Right lobe of liver (tissue), 4 donors: ENCODE measurements at regions not wholly inside any gene's neighbourhood (a gene's known extent, or its start where the extent isn't known, plus 50 kb on each side); places are given as distances from the start of the nearest gene placed in this dataset.

Experiments
- POLR2A ChIP-seq: fragments of 450-650 bp; IDR thresholded peaks from one replicate; pipeline ENCODE4 v1.6.1; 2017; ENCODE audit warnings: antibody characterized with exemption, mild to moderate bottlenecking
- TF ChIP-seq, protein P1 (sequence below), 4 donors: fragments of 200-600 bp in 3 of 4; fragments of 450-650 bp in 1 of 4; IDR thresholded peaks; one replicate each; pipeline versions ENCODE4 v1.5.1 to v1.8.0; 2016 to 2022; ENCODE audit warnings: antibody characterized with exemption in 4 of 4, mild to moderate bottlenecking in 2 of 4
- donor health status: DM: no; HTN: no; CAD: no.
- donor health status: DM: no; HTN: no; CAD: no.
- donor health status: DM: no; HTN: yes; CAD: no.

DNA sequence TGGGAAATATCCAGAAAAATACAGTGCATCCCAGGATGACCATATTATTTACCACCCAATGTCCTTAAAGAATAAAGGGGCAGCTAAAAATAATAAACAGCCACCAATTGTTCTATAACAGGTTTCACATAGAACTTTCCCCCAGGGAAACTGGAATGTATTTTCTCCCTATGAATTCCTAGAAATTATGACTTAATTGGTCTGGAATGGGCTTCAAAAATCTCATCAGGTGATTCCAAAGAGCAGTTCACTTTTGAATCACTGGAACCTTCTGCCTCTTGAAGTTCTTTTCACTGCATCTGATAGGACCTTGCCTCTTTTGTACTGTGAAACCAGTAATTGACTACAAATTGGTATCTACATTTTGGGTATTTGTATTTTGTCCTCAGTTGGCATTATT, 119.3 kb downstream of the ZNF330 start:
- TF ChIP-seq, protein P1, sequence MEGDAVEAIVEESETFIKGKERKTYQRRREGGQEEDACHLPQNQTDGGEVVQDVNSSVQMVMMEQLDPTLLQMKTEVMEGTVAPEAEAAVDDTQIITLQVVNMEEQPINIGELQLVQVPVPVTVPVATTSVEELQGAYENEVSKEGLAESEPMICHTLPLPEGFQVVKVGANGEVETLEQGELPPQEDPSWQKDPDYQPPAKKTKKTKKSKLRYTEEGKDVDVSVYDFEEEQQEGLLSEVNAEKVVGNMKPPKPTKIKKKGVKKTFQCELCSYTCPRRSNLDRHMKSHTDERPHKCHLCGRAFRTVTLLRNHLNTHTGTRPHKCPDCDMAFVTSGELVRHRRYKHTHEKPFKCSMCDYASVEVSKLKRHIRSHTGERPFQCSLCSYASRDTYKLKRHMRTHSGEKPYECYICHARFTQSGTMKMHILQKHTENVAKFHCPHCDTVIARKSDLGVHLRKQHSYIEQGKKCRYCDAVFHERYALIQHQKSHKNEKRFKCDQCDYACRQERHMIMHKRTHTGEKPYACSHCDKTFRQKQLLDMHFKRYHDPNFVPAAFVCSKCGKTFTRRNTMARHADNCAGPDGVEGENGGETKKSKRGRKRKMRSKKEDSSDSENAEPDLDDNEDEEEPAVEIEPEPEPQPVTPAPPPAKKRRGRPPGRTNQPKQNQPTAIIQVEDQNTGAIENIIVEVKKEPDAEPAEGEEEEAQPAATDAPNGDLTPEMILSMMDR (IDR thresholded peaks at IDR 0.05): no peak
- TF ChIP-seq POLR2A: no peak
